ENCODE measurements at regions not wholly inside any gene's neighbourhood (a gene's known extent, or its start where the extent isn't known, plus 50 kb on each side); places are given as distances from the start of the nearest gene placed in this dataset.

DNA sequence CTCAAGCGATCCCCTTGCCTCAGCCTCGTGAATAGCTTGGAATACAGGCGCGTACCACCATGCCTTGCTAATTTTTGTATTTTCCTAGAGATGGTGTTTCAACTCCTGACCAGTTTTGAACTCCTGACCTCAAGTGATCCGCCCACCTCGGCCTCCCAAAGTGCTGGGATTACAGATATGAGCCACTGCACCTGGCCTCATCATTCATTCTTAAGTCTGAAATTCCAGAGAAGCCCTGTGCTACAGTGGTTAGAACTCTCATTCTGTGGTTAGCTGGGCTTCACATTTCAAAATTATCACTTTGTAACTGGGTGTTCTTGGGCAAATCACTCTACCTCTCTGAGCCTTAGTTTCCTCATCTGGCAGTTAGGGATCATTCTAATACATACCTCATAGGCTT lies 86.1 kb upstream of the POU3F1 start:
- no peak overlapping the region for H3K9ac ChIP-seq (ENCODE audit: low read length)
- no peaks in the 10 kb centered on the region for H3K9me3 ChIP-seq (ENCODE audit: control insufficient read depth, low read length)
- DNase-seq (ENCODE audit: low read depth), result no peak
- no peak overlapping the region for H3K4me3 ChIP-seq (ENCODE audit: low read length)
- H3K36me3 ChIP-seq (ENCODE audit: control insufficient read depth, insufficient read depth, low read length, severe bottlenecking), result no peaks in the 10 kb centered on the region
- no peaks in the 10 kb centered on the region for H3K4me1 ChIP-seq (ENCODE audit: control insufficient read depth, insufficient read depth, low read length)
- H3K27me3 ChIP-seq (replicated peaks; ENCODE audit: control insufficient read depth, insufficient read depth, low read length), result peaks cover 71% of the 10 kb centered on the region

GRCh38 chr1:38131024-38131585 lies 84.5 kb upstream of the POU3F1 start:
- Histone ChIP-seq H3K9ac (ENCODE audit: low read length) (no peak overlapping the region), H3K4me1 (ENCODE audit: control insufficient read depth, insufficient read depth, low read length) (no peaks in the 10 kb centered on the region), H3K27me3 (replicated peaks; ENCODE audit: control insufficient read depth, insufficient read depth, low read length) (peaks cover 57% of the 10 kb centered on the region), H3K9me3 (ENCODE audit: control insufficient read depth, low read length) (no peaks in the 10 kb centered on the region), H3K36me3 (ENCODE audit: control insufficient read depth, insufficient read depth, low read length, severe bottlenecking) (no peaks in the 10 kb centered on the region), H3K4me3 (ENCODE audit: low read length) (no peak overlapping the region)
- DNase-seq (ENCODE audit: low read depth), result peak; percentile 18

DNA sequence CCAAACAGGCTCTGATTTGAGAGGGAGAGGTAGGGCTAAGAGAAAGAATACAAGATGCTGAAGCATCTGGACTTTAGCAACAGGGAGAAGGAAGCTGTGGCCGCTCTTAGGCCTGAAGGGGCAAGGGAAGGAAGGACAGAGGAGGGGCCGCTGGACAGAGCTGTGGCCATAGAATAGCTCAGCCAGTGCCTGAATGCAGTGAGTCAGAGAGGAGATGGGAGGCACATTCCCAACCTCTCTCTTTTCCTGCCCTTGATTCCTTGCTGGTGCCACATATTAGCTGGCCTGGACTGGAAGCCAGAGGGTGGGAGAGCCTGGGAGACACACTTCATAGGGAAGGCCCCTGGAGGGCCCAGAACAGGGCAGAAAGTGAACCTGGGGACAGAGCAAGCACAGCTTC lies 83.4 kb upstream of the POU3F1 start:
- Histone ChIP-seq H3K9me3 (ENCODE audit: control insufficient read depth, low read length) (no peaks in the 10 kb centered on the region), H3K27me3 (replicated peaks; ENCODE audit: control insufficient read depth, insufficient read depth, low read length) (peaks cover 46% of the 10 kb centered on the region)
- DNase-seq (ENCODE audit: low read depth), result peak; percentile 23

GRCh38 chr1:38129473-38129872 lies 82.9 kb upstream of the POU3F1 start:
- Histone ChIP-seq H3K36me3 (ENCODE audit: control insufficient read depth, insufficient read depth, low read length, severe bottlenecking) (no peaks in the 10 kb centered on the region), H3K4me3 (ENCODE audit: low read length) (no peak overlapping the region), H3K27me3 (replicated peaks; ENCODE audit: control insufficient read depth, insufficient read depth, low read length) (peaks cover 41% of the 10 kb centered on the region), H3K4me1 (ENCODE audit: control insufficient read depth, insufficient read depth, low read length) (no peaks in the 10 kb centered on the region), H3K9ac (ENCODE audit: low read length) (no peak overlapping the region), H3K9me3 (ENCODE audit: control insufficient read depth, low read length) (no peaks in the 10 kb centered on the region)
- DNase-seq (ENCODE audit: low read depth), result no peak

More for the DNA sequence above, 83.4 kb upstream of the POU3F1 start:
- no peak overlapping the region for H3K4me3 ChIP-seq (ENCODE audit: low read length)
- H3K9ac ChIP-seq (ENCODE audit: low read length), result no peak overlapping the region
- H3K4me1 ChIP-seq (ENCODE audit: control insufficient read depth, insufficient read depth, low read length), result no peaks in the 10 kb centered on the region
- no peaks in the 10 kb centered on the region for H3K36me3 ChIP-seq (ENCODE audit: control insufficient read depth, insufficient read depth, low read length, severe bottlenecking)

DNA sequence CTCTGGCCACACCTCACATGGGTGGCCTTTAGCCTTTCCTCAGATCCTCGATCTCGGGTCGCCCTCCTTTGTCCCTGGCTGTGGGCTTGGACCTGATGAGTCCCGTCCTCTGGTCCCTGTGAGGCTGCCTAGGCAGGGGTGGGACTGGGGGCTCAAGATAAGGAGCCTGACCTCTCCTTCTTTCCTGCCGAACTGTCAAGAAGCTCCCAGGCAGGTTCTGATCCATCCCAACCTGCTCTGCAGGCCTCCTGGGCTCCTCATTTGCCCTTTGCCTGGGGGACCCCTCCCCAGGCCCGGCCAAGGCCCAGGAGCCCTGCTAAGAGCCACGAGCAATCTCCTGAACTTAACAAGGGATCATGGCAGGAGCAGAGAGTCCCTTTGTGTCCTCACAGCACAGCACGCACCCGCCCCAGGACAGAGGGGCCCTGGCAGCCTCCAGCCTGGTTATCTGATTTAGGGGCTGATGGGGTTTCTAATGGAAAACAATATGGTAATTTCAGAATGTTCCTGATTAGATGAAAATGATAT lies 82.4 kb upstream of the POU3F1 start:
- Histone ChIP-seq H3K27me3 (replicated peaks; ENCODE audit: control insufficient read depth, insufficient read depth, low read length) (peaks cover 41% of the 10 kb centered on the region), H3K4me3 (ENCODE audit: low read length) (no peak overlapping the region), H3K9me3 (ENCODE audit: control insufficient read depth, low read length) (no peaks in the 10 kb centered on the region), H3K4me1 (ENCODE audit: control insufficient read depth, insufficient read depth, low read length) (no peaks in the 10 kb centered on the region), H3K36me3 (ENCODE audit: control insufficient read depth, insufficient read depth, low read length, severe bottlenecking) (no peaks in the 10 kb centered on the region), H3K9ac (ENCODE audit: low read length) (no peak overlapping the region)
- no peak for DNase-seq (ENCODE audit: low read depth)

GRCh38 chr1:38128511-38128910 lies 81.9 kb upstream of the POU3F1 start:
- no peak for DNase-seq (ENCODE audit: low read depth)
- Histone ChIP-seq H3K9me3 (ENCODE audit: control insufficient read depth, low read length) (no peaks in the 10 kb centered on the region), H3K4me3 (ENCODE audit: low read length) (no peak overlapping the region), H3K36me3 (ENCODE audit: control insufficient read depth, insufficient read depth, low read length, severe bottlenecking) (no peaks in the 10 kb centered on the region), H3K27me3 (replicated peaks; ENCODE audit: control insufficient read depth, insufficient read depth, low read length) (peaks cover 38% of the 10 kb centered on the region), H3K4me1 (ENCODE audit: control insufficient read depth, insufficient read depth, low read length) (no peaks in the 10 kb centered on the region), H3K9ac (ENCODE audit: low read length) (no peak overlapping the region)

- no peaks in the 10 kb centered on the region for H3K4me1 ChIP-seq (ENCODE audit: control insufficient read depth, insufficient read depth, low read length)
- no peaks in the 10 kb centered on the region for H3K36me3 ChIP-seq (ENCODE audit: control insufficient read depth, insufficient read depth, low read length, severe bottlenecking)
- H3K9me3 ChIP-seq (ENCODE audit: control insufficient read depth, low read length), result no peaks in the 10 kb centered on the region
- H3K27me3 ChIP-seq (replicated peaks; ENCODE audit: control insufficient read depth, insufficient read depth, low read length), result peaks cover 28% of the 10 kb centered on the region
- no peak overlapping the region for H3K4me3 ChIP-seq (ENCODE audit: low read length)
- DNase-seq (ENCODE audit: low read depth), result peak; percentile 49
- H3K9ac ChIP-seq (ENCODE audit: low read length), result no peak overlapping the region
Observed at GRCh38 chr1:38127428-38127827, 80.8 kb upstream of the POU3F1 start.

GRCh38 chr1:38126970-38127369 lies 80.4 kb upstream of the POU3F1 start:
- no peak for DNase-seq (ENCODE audit: low read depth)
- H3K27me3 ChIP-seq (replicated peaks; ENCODE audit: control insufficient read depth, insufficient read depth, low read length), result peaks cover 24% of the 10 kb centered on the region
- H3K4me3 ChIP-seq (ENCODE audit: low read length), result no peak overlapping the region
- no peaks in the 10 kb centered on the region for H3K9me3 ChIP-seq (ENCODE audit: control insufficient read depth, low read length)
- no peak overlapping the region for H3K9ac ChIP-seq (ENCODE audit: low read length)
- no peaks in the 10 kb centered on the region for H3K36me3 ChIP-seq (ENCODE audit: control insufficient read depth, insufficient read depth, low read length, severe bottlenecking)
- H3K4me1 ChIP-seq (ENCODE audit: control insufficient read depth, insufficient read depth, low read length), result no peaks in the 10 kb centered on the region

- no peak overlapping the region for H3K4me3 ChIP-seq (ENCODE audit: low read length)
- H3K36me3 ChIP-seq (ENCODE audit: control insufficient read depth, insufficient read depth, low read length, severe bottlenecking), result no peaks in the 10 kb centered on the region
- no peak for DNase-seq (ENCODE audit: low read depth)
- H3K27me3 ChIP-seq (replicated peaks; ENCODE audit: control insufficient read depth, insufficient read depth, low read length), result peaks cover 16% of the 10 kb centered on the region
- no peak overlapping the region for H3K9ac ChIP-seq (ENCODE audit: low read length)
- H3K4me1 ChIP-seq (ENCODE audit: control insufficient read depth, insufficient read depth, low read length), result no peaks in the 10 kb centered on the region
- no peaks in the 10 kb centered on the region for H3K9me3 ChIP-seq (ENCODE audit: control insufficient read depth, low read length)
Observed at GRCh38 chr1:38125837-38126520, 79.4 kb upstream of the POU3F1 start.

DNA sequence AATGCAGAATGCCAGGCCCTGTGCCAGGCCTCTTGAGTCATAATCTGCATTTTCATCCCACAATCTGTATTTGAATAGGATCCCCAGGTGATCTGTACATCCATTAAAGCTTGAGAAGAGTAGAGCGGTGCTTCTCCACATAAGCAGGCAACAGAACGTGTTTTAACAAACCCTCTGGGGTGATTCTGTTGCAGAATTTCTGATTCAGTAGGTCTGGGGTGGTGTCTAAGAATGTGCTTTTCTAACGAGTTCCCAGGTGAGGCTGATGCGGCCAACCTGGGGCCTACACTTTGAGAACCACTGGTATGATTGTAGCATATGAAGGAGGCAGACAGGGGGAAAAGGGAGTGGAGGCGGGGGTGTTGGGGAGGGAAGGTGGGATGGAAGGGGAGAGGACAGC lies 78.4 kb upstream of the POU3F1 start:
- H3K36me3 ChIP-seq (ENCODE audit: control insufficient read depth, insufficient read depth, low read length, severe bottlenecking), result no peaks in the 10 kb centered on the region
- DNase-seq (ENCODE audit: low read depth), result no peak

DNA sequence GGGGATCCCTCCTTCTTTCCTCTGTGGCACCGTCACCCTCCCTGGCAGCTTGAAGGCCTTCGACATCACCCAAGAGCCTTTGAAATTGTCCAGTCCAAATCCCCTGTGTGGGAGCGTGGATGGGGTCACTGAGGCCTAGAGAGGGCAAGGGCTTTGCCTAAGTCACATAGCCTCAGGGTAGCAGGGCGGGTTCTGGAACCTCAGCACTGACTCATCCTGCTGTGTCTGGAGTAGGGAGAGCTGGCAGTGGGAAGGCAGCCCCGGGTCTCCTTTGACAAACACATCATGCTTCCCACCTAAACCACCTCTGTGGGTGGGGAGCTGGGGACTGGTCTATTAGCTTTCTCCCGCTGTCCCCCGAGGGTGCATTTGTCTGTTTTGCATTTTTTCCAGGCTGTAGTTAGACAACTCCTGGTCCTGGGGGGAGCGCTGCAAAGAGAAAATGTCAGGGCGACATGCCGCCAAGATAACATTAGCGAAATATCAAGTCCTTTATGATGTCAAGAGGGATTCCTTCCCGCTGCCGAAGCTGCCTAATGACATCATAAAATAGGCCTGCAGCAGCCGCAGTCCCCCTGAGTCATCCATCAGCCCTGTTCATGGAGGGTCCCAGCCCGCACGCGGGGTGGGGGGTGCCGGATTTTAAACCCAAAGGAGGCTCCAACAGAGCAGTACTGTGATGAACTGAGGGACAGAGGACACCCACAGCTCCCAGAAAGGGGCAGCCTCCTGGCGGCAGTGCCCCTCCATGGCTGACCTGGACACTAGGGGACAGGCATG lies 77.0 kb upstream of the POU3F1 start:
- no peak overlapping the region for H3K4me3 ChIP-seq (ENCODE audit: low read length)
- H3K9me3 ChIP-seq (ENCODE audit: control insufficient read depth, low read length), result no peaks in the 10 kb centered on the region
- DNase-seq (ENCODE audit: low read depth), result peak; percentile 22
- H3K36me3 ChIP-seq (ENCODE audit: control insufficient read depth, insufficient read depth, low read length, severe bottlenecking), result no peaks in the 10 kb centered on the region
- no peaks in the 10 kb centered on the region for H3K4me1 ChIP-seq (ENCODE audit: control insufficient read depth, insufficient read depth, low read length)
- peaks cover 9% of the 10 kb centered on the region for H3K27me3 ChIP-seq (replicated peaks; ENCODE audit: control insufficient read depth, insufficient read depth, low read length)
- H3K9ac ChIP-seq (ENCODE audit: low read length), result no peak overlapping the region

More for the DNA sequence above, 78.4 kb upstream of the POU3F1 start:
- no peaks in the 10 kb centered on the region for H3K9me3 ChIP-seq (ENCODE audit: control insufficient read depth, low read length)
- no peak overlapping the region for H3K4me3 ChIP-seq (ENCODE audit: low read length)
- H3K27me3 ChIP-seq (replicated peaks; ENCODE audit: control insufficient read depth, insufficient read depth, low read length), result peaks cover 6% of the 10 kb centered on the region
- no peak overlapping the region for H3K9ac ChIP-seq (ENCODE audit: low read length)
- H3K4me1 ChIP-seq (ENCODE audit: control insufficient read depth, insufficient read depth, low read length), result no peaks in the 10 kb centered on the region

Measured in adipocyte (in vitro differentiated cells).